GM20000 (cell line): ENCODE measurements at regions not wholly inside any gene's neighbourhood (a gene's known extent, or its start where the extent isn't known, plus 50 kb on each side); places are given as distances from the start of the nearest gene placed in this dataset.

Source experiments
- DNase-seq: peaks from one replicate; pipeline ENCODE4 v3.0.0; 2012; ENCODE audit warnings: low spot score
- CTCF ChIP-seq: IDR thresholded peaks from 2 replicates; pipeline ENCODE4 v1.5.1; 2012; ENCODE audit warnings: mild to moderate bottlenecking, control low read depth; ENCODE audit errors: extremely low read depth, missing control alignments

GRCh38 chr10:94088926-94089381 is 95.2 kb downstream of the PLCE1 start:
- DNase-seq, result no peak
- TF ChIP-seq CTCF, result no peak

GRCh38 chr10:94091649-94092048 is 97.9 kb downstream of the PLCE1 start:
- no peak for TF ChIP-seq CTCF
- DNase-seq, result no peak

- DNase-seq, result no peak
- no peak for TF ChIP-seq CTCF
Observed at GRCh38 chr10:94092848-94093247, 99.1 kb downstream of the PLCE1 start.

GRCh38 chr10:94093286-94093905 is 99.7 kb downstream of the PLCE1 start:
- DNase-seq, result no peak
- TF ChIP-seq CTCF, result no peak

GRCh38 chr10:94094540-94094939 is 100.8 kb downstream of the PLCE1 start:
- no peak for DNase-seq
- TF ChIP-seq CTCF, result no peak

- TF ChIP-seq CTCF, result no peak
- no peak for DNase-seq
Observed at GRCh38 chr10:94097656-94098055, 103.9 kb downstream of the PLCE1 start.

- TF ChIP-seq CTCF, result no peak
- no peak for DNase-seq
Observed at GRCh38 chr10:94098896-94099295, 105.2 kb downstream of the PLCE1 start.
